SK-N-SH (cell line): ENCODE measurements at regions not wholly inside any gene's neighbourhood (a gene's known extent, or its start where the extent isn't known, plus 50 kb on each side); places are given as distances from the start of the nearest gene placed in this dataset.

ENCODE experiments used
- CTCF ChIA-PET: fragments of 300-600, 350-600 bp; formaldehyde crosslinking; extraction: SDS; loops from one replicate; lab custom pipeline; 2021; lab: Yijun Ruan, JAX
- POLR2A ChIA-PET: fragments of 350-600 bp; sonication (Branson Sonifier 250); formaldehyde crosslinking; extraction: SDS; loops from one replicate; lab custom pipeline; 2020; ENCODE audit warnings: antibody characterized with exemption, inconsistent platforms; lab: Yijun Ruan, JAX
- DNase-seq: peaks from one replicate; pipeline ENCODE4 v3.0.0; 2012
- H2AFZ ChIP-seq: fragments of 200-600 bp; sonication (generic); 2 replicates; pipeline ENCODE4 v1.8.1; 2016; ENCODE audit warnings: antibody characterized with exemption, mild to moderate bottlenecking, low read depth
- H3F3A ChIP-seq: fragments of 200-600 bp; sonication (generic); replicated peaks from 2 replicates; pipeline ENCODE3; 2016; ENCODE audit warnings: antibody characterized with exemption, mild to moderate bottlenecking; ENCODE audit not compliant: insufficient read depth
- H3K27ac ChIP-seq, 2 experiments: fragments of 200-500 bp in 1 of 2; fragments of 200-600 bp in 1 of 2; sonication (Bioruptor generic) in 1 of 2; sonication (generic), shearing (Covaris generic) in 1 of 2; 2 replicates each; pipeline versions ENCODE4 v1.5.1 to v1.6.1; 2014 to 2016; ENCODE audit warnings: low read depth in 2 of 2, inconsistent platforms in 1 of 2, low read length in 1 of 2, mild to moderate bottlenecking in 1 of 2, mixed read lengths in 1 of 2
- H3K27me3 ChIP-seq: fragments of 200-600 bp; sonication (generic), shearing (Covaris generic); 2 replicates; pipeline ENCODE4 v1.6.1; 2016; ENCODE audit warnings: mixed run types; ENCODE audit not compliant: insufficient read depth
- H3K36me3 ChIP-seq, 2 experiments: fragments of 200-500 bp in 1 of 2; fragments of 200-600 bp in 1 of 2; sonication (Bioruptor generic) in 1 of 2; sonication (generic) in 1 of 2; replicated peaks in 1 of 2; 2 replicates each; pipeline versions ENCODE3 to v1.5.1; 2014 to 2016; ENCODE audit warnings: low read length in 1 of 2, mild to moderate bottlenecking in 1 of 2; ENCODE audit not compliant: insufficient read depth in 2 of 2, control insufficient read depth in 1 of 2
- H3K4me1 ChIP-seq, 2 experiments: fragments of 200-500 bp in 1 of 2; fragments of 200-600 bp in 1 of 2; sonication (Bioruptor generic) in 1 of 2; sonication (generic), shearing (Covaris generic) in 1 of 2; 2 replicates each; pipeline versions ENCODE4 v1.5.1 to v1.6.1; 2014 to 2016; ENCODE audit warnings: low read depth in 1 of 2, low read length in 1 of 2, mixed run types in 1 of 2; ENCODE audit not compliant: insufficient read depth in 2 of 2, control insufficient read depth in 1 of 2
- H3K4me2 ChIP-seq: fragments of 200-600 bp; sonication (generic), shearing (Covaris generic); 2 replicates; pipeline ENCODE4 v1.6.1; 2017; ENCODE audit warnings: mixed run types
- H3K4me3 ChIP-seq, 2 experiments: fragments of 200-500 bp in 1 of 2; fragments of 200-600 bp in 1 of 2; sonication (Bioruptor generic) in 1 of 2; sonication (generic), shearing (Covaris generic) in 1 of 2; 2 replicates each; pipeline versions ENCODE4 v1.5.1 to v1.8.1; 2014 to 2016; ENCODE audit warnings: low read depth in 2 of 2, inconsistent platforms in 1 of 2, low read length in 1 of 2, mild to moderate bottlenecking in 1 of 2, mixed read lengths in 1 of 2, moderate library complexity in 1 of 2
- H3K79me2 ChIP-seq: fragments of 200-600 bp; sonication (generic); 2 replicates; pipeline ENCODE4 v1.8.1; 2017; ENCODE audit warnings: mild to moderate bottlenecking; ENCODE audit not compliant: insufficient read depth
- H3K9ac ChIP-seq: fragments of 200-600 bp; sonication (generic); 2 replicates; pipeline ENCODE4 v1.6.1; 2017; ENCODE audit warnings: mixed run types
- H3K9me2 ChIP-seq: fragments of 200-600 bp; sonication (generic); 2 replicates; pipeline ENCODE4 v1.6.1; 2017; ENCODE audit warnings: mixed run types
- H3K9me3 ChIP-seq: fragments of 200-600 bp; sonication (generic); 2 replicates; pipeline ENCODE4 v1.6.1; 2017; ENCODE audit warnings: mixed run types, mild to moderate bottlenecking, moderate library complexity
- H4K20me1 ChIP-seq: fragments of 200-600 bp; sonication (generic); 2 replicates; pipeline ENCODE4 v1.6.1; 2017; ENCODE audit warnings: mild to moderate bottlenecking, mixed run types; ENCODE audit not compliant: insufficient read depth
- ELF1 ChIP-seq: IDR thresholded peaks from 2 replicates; pipeline ENCODE4 v1.4.0; 2012
- EP300 ChIP-seq, 2 experiments: IDR thresholded peaks; 2 replicates each; pipeline versions ENCODE4 v1.4.0 to v1.6.1; 2012; ENCODE audit warnings: borderline replicate concordance in 1 of 2, low read depth in 1 of 2, low read length in 1 of 2
- EZH2phosphoT487 ChIP-seq: fragments of 200-600 bp; sonication (generic); IDR thresholded peaks from 2 replicates; pipeline ENCODE4 v1.6.1; 2017; ENCODE audit warnings: low read depth, mixed run types, mild to moderate bottlenecking, antibody characterized with exemption, moderate library complexity, borderline replicate concordance
- GABPA ChIP-seq: IDR thresholded peaks from 2 replicates; pipeline ENCODE4 v1.4.0; 2012; ENCODE audit warnings: low read depth, mild to moderate bottlenecking
- GATA2 ChIP-seq: sonication (generic); formaldehyde crosslinking; IDR thresholded peaks from 2 replicates; pipeline ENCODE4 v1.5.0; 2020; ENCODE audit warnings: mild to moderate bottlenecking, missing genetic modification reagents
- MAX ChIP-seq: IDR thresholded peaks from 2 replicates; pipeline ENCODE4 v1.4.0; 2012; ENCODE audit warnings: low read depth
- NFIC ChIP-seq: IDR thresholded peaks from 2 replicates; pipeline ENCODE4 v1.4.0; 2012; ENCODE audit warnings: borderline replicate concordance
- POLR2AphosphoS5 ChIP-seq: IDR thresholded peaks from 2 replicates; pipeline ENCODE4 v1.6.1; 2012; ENCODE audit warnings: low read depth, low read length
- RAD21 ChIP-seq: IDR thresholded peaks from 2 replicates; pipeline ENCODE4 v1.6.1; 2012; ENCODE audit warnings: mild to moderate bottlenecking, low read length
- TCF12 ChIP-seq: IDR thresholded peaks from 2 replicates; pipeline ENCODE4 v1.4.0; 2012
- TEAD4 ChIP-seq: IDR thresholded peaks from 2 replicates; pipeline ENCODE4 v1.4.0; 2012; ENCODE audit warnings: mild to moderate bottlenecking, borderline replicate concordance; ENCODE audit not compliant: insufficient read depth
- YY1 ChIP-seq: IDR thresholded peaks from 2 replicates; pipeline ENCODE4 v1.4.0; 2012; ENCODE audit warnings: low read depth, mild to moderate bottlenecking
- ZBTB33 ChIP-seq: IDR thresholded peaks from 2 replicates; pipeline ENCODE4 v1.4.0; 2012; ENCODE audit warnings: low read depth, borderline replicate concordance
- WGBS: methylation state at CpG from one replicate; pipeline ENCODE4 v1.1.6; 2017; ENCODE audit warnings: low lambda C conversion rate; 5-methylcytosine and 5-hydroxymethylcytosine counted together
- TF ChIP-seq, protein P1 (sequence below): fragments of 150-350 bp; IDR thresholded peaks from 2 replicates; pipeline ENCODE4 v1.6.1; 2017; ENCODE audit warnings: antibody characterized with exemption, low read length, low read depth, borderline replicate concordance
- TF ChIP-seq, protein P2 (sequence below): fragments of 150-350 bp; IDR thresholded peaks from 2 replicates; pipeline ENCODE4 v1.6.1; 2016; ENCODE audit warnings: mild to moderate bottlenecking, low read depth, low read length
- TF ChIP-seq, protein P3 (sequence below): fragments of 200-600 bp; sonication (generic); IDR thresholded peaks from 2 replicates; pipeline ENCODE4 v1.6.1; 2017; ENCODE audit warnings: antibody characterized with exemption, mild to moderate bottlenecking, moderate library complexity

DNA sequence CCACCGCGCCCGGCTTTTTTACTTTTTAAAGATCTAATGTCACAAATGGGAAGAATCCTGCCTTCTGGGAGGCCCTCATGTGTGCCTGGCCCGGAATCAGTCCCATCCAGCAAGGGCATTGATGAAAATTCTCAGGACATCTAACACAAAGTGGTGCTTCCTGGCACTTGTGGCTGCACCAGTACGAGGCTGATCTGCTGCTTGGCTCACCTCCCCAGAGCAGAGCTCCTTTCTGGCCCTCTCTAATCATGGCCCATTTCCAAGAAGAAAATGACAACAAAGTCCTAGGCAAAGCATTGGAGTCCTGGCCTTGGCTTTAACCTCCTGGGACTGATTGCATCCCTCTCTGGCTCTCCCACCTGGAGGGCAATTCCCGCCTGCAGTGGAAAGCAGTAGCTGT is 50.7 kb upstream of the SIAH1 start:
- Histone ChIP-seq H4K20me1 (no peaks in the 10 kb centered on the region), H3K36me3 (no peaks in the 10 kb centered on the region), H3K27ac (no peak overlapping the region), H2AFZ (no peak overlapping the region), H3K9me3 (no peaks in the 10 kb centered on the region), H3F3A (no peaks in the 10 kb centered on the region), H3K4me3 (no peak overlapping the region), H3K79me2 (no peaks in the 10 kb centered on the region), H3K4me2 (no peak overlapping the region), H3K27me3 (no peaks in the 10 kb centered on the region), H3K9me2 (no peaks in the 10 kb centered on the region), H3K9ac (no peak overlapping the region), H3K4me1 (no peaks in the 10 kb centered on the region)
- no peak for DNase-seq
- WGBS = 73% methylated on average over 6 of the region's 6 CpGs
- ChIA-PET POLR2A (no interaction called here), CTCF (interaction anchor here (1.3 kb wide), 1 partner anchor 187 kb away, joined by 4 read pairs; no protein-coding TSS in a partner anchor)
- TF ChIP-seq ZBTB33 (no peak), MAX (no peak), NFIC (no peak)

DNA sequence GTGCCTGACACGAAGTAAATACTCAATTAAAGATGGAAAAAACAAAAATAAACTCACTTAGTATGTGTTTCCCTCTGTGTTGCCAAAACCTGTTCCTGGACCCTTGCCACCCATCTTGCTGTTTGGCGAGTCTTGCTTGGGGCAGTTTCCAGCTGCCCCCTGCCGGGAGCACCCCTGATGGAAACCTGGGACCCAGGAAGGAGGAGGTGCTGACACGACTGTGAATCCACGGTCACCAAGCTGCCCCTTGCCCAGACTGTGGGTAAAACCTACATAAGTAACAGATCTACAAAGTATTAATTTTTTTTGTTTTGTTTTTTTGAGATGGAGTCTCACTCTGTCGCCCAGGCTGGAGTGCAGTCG is 50.1 kb upstream of the SIAH1 start:
- Histone ChIP-seq H3K4me3 (no peak overlapping the region), H3K9ac (no peak overlapping the region), H3K9me2 (no peaks in the 10 kb centered on the region), H3K27me3 (no peaks in the 10 kb centered on the region), H3K27ac (no peak overlapping the region), H2AFZ (no peak overlapping the region), H4K20me1 (no peaks in the 10 kb centered on the region), H3F3A (no peaks in the 10 kb centered on the region), H3K4me1 (no peaks in the 10 kb centered on the region), H3K36me3 (no peaks in the 10 kb centered on the region), H3K79me2 (no peaks in the 10 kb centered on the region), H3K9me3 (no peaks in the 10 kb centered on the region), H3K4me2 (no peak overlapping the region)
- WGBS = 68% methylated on average over 7 of the region's 7 CpGs
- POLR2A ChIA-PET = no interaction called here
- no peak for DNase-seq
- CTCF ChIA-PET = no interaction called here
- TF ChIP-seq EZH2phosphoT487 = no peak
- no peak for TF ChIP-seq MAX
- no peak for TF ChIP-seq EP300 (IDR thresholded peaks at IDR 0.05; ENCODE audit: borderline replicate concordance in 1 of 2, low read depth in 1 of 2, low read length in 1 of 2)
- TF ChIP-seq GATA2 = no peak
- TF ChIP-seq GABPA = no peak
- TF ChIP-seq, protein P1, sequence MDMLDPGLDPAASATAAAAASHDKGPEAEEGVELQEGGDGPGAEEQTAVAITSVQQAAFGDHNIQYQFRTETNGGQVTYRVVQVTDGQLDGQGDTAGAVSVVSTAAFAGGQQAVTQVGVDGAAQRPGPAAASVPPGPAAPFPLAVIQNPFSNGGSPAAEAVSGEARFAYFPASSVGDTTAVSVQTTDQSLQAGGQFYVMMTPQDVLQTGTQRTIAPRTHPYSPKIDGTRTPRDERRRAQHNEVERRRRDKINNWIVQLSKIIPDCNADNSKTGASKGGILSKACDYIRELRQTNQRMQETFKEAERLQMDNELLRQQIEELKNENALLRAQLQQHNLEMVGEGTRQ = no peak
- no peak for TF ChIP-seq RAD21
- no peak for TF ChIP-seq TEAD4
- TF ChIP-seq, protein P2, sequence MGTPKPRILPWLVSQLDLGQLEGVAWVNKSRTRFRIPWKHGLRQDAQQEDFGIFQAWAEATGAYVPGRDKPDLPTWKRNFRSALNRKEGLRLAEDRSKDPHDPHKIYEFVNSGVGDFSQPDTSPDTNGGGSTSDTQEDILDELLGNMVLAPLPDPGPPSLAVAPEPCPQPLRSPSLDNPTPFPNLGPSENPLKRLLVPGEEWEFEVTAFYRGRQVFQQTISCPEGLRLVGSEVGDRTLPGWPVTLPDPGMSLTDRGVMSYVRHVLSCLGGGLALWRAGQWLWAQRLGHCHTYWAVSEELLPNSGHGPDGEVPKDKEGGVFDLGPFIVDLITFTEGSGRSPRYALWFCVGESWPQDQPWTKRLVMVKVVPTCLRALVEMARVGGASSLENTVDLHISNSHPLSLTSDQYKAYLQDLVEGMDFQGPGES = no peak
- no peak for TF ChIP-seq TCF12
- TF ChIP-seq YY1 = no peak
- no peak for TF ChIP-seq POLR2AphosphoS5
- TF ChIP-seq ELF1 = no peak
- TF ChIP-seq, protein P3, sequence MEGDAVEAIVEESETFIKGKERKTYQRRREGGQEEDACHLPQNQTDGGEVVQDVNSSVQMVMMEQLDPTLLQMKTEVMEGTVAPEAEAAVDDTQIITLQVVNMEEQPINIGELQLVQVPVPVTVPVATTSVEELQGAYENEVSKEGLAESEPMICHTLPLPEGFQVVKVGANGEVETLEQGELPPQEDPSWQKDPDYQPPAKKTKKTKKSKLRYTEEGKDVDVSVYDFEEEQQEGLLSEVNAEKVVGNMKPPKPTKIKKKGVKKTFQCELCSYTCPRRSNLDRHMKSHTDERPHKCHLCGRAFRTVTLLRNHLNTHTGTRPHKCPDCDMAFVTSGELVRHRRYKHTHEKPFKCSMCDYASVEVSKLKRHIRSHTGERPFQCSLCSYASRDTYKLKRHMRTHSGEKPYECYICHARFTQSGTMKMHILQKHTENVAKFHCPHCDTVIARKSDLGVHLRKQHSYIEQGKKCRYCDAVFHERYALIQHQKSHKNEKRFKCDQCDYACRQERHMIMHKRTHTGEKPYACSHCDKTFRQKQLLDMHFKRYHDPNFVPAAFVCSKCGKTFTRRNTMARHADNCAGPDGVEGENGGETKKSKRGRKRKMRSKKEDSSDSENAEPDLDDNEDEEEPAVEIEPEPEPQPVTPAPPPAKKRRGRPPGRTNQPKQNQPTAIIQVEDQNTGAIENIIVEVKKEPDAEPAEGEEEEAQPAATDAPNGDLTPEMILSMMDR = no peak
